Suprapubic skin (tissue), 4 donors: ENCODE measurements at regions not wholly inside any gene's neighbourhood (a gene's known extent, or its start where the extent isn't known, plus 50 kb on each side); places are given as distances from the start of the nearest gene placed in this dataset.

ENCODE experiments used
- DNase-seq, 2 donors: peaks; one replicate each; pipeline ENCODE4 v3.0.0-alpha.2; 2019; ENCODE audit warnings: low spot score in 2 of 2
- H3K27ac ChIP-seq: fragments of 200-600 bp; sonication (generic); one replicate; pipeline ENCODE4 v1.5.1; 2019
- H3K27me3 ChIP-seq: fragments of 200-600 bp; sonication (generic); one replicate; pipeline ENCODE4 v1.5.1; 2019
- H3K36me3 ChIP-seq: fragments of 200-600 bp; sonication (generic); one replicate; pipeline ENCODE4 v1.5.1; 2019
- H3K4me1 ChIP-seq: fragments of 200-600 bp; sonication (generic); one replicate; pipeline ENCODE4 v1.5.1; 2019
- H3K4me3 ChIP-seq: fragments of 200-600 bp; sonication (generic); one replicate; pipeline ENCODE4 v1.5.1; 2019; ENCODE audit warnings: mild to moderate bottlenecking
- H3K9me3 ChIP-seq: fragments of 200-600 bp; sonication (generic); one replicate; pipeline ENCODE4 v1.5.1; 2019
- CTCF ChIP-seq, 2 donors: fragments of 200-600 bp in 1 of 2; fragments of 450-650 bp in 1 of 2; sonication (generic) in 1 of 2; IDR thresholded peaks; one replicate each; pipeline ENCODE4 v1.5.1; 2016 to 2019; ENCODE audit warnings: antibody characterized with exemption in 2 of 2, mild to moderate bottlenecking in 1 of 2, moderate library complexity in 1 of 2
- EP300 ChIP-seq: sonication (generic); formaldehyde crosslinking; IDR thresholded peaks from one replicate; pipeline ENCODE4 v1.6.1; 2017; ENCODE audit warnings: antibody characterized with exemption
- POLR2A ChIP-seq, 2 donors: fragments of 450-650 bp; IDR thresholded peaks; one replicate each; pipeline ENCODE4 v1.6.1; 2017; ENCODE audit warnings: antibody characterized with exemption in 2 of 2, mild to moderate bottlenecking in 2 of 2, moderate library complexity in 2 of 2
- POLR2AphosphoS5 ChIP-seq, 3 donors: sonication (generic); formaldehyde crosslinking; IDR thresholded peaks; one replicate each; pipeline ENCODE4 v1.6.1; 2017; ENCODE audit warnings: antibody characterized with exemption in 3 of 3
- WGBS: methylation state at CpG from one replicate; pipeline ENCODE4 v1.1.5; 2018; 5-methylcytosine and 5-hydroxymethylcytosine counted together

DNA sequence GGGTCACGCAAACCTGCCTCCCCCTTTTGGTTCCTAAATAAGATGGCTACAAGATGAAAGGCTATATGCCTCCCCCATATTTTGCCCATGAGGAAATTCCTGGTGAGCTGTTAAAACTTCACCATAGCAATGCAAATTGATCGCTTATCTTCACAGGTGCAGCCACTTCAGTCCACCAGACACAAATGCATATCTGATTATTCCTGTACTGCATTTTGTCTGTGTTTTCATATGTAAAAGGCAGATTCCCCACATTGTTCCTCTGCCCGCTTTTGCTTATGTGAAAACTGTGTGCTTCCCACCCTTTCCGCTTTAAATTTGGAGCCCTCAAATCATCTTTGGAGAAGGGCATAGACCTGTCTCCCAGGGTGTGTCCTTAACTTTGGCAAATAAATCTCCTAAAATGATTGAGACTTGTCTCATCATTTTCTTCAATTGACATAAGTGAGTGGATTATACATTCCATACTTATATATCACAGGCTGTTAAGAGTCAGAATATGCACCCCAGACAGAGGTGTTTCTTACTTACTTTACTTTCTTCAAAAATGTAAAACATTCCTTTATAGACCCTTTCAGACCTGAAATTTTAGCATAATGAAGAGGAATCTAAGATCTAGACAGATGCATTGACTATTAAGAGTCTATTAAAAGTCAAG lies 116.4 kb downstream of the CASP12 start:
- H3K27ac ChIP-seq = no peak overlapping the region
- DNase-seq = no peak
- H3K4me3 ChIP-seq = no peak overlapping the region
- no peaks in the 10 kb centered on the region for H3K4me1 ChIP-seq
- no peaks in the 10 kb centered on the region for H3K36me3 ChIP-seq
- H3K27me3 ChIP-seq = no peaks in the 10 kb centered on the region
- H3K9me3 ChIP-seq = no peaks in the 10 kb centered on the region
- TF ChIP-seq EP300 (no peak), POLR2AphosphoS5 (IDR thresholded peaks at IDR 0.05) (no peak), POLR2A (IDR thresholded peaks at IDR 0.05) (no peak), CTCF (IDR thresholded peaks at IDR 0.05) (no peak)
- WGBS = 69% methylated on average over 4 of the region's 4 CpGs

GRCh38 chr11:104781037-104781436 lies 117.2 kb downstream of the CASP12 start:
- no peak overlapping the region for H3K4me3 ChIP-seq
- no peaks in the 10 kb centered on the region for H3K27me3 ChIP-seq
- H3K27ac ChIP-seq = no peak overlapping the region
- H3K36me3 ChIP-seq = no peaks in the 10 kb centered on the region
- TF ChIP-seq POLR2AphosphoS5 (IDR thresholded peaks at IDR 0.05) (no peak), EP300 (no peak), CTCF (IDR thresholded peaks at IDR 0.05) (no peak), POLR2A (IDR thresholded peaks at IDR 0.05) (no peak)
- no peaks in the 10 kb centered on the region for H3K4me1 ChIP-seq
- no peak for DNase-seq
- no peaks in the 10 kb centered on the region for H3K9me3 ChIP-seq
- 84% methylated on average over 1 of the region's 1 CpG for WGBS

GRCh38 chr11:104776501-104777170 lies 121.6 kb downstream of the CASP12 start:
- WGBS = 83% methylated on average over 3 of the region's 3 CpGs
- no peak for TF ChIP-seq POLR2AphosphoS5 (IDR thresholded peaks at IDR 0.05)
- TF ChIP-seq POLR2A (IDR thresholded peaks at IDR 0.05) = no peak
- TF ChIP-seq EP300 = no peak
- no peak for TF ChIP-seq CTCF (IDR thresholded peaks at IDR 0.05)
- Histone ChIP-seq H3K4me1 (peaks cover 15% of the 10 kb centered on the region), H3K9me3 (no peaks in the 10 kb centered on the region), H3K36me3 (no peaks in the 10 kb centered on the region), H3K4me3 (no peak overlapping the region), H3K27ac (peak overlapping the region; percentile 22), H3K27me3 (no peaks in the 10 kb centered on the region)
- no peak for DNase-seq

- Histone ChIP-seq H3K4me1 (peaks cover 15% of the 10 kb centered on the region), H3K27me3 (no peaks in the 10 kb centered on the region), H3K36me3 (no peaks in the 10 kb centered on the region), H3K4me3 (no peak overlapping the region), H3K9me3 (no peaks in the 10 kb centered on the region), H3K27ac (no peak overlapping the region)
- DNase-seq = no peak
- WGBS = 88% methylated on average over 2 of the region's 2 CpGs
- TF ChIP-seq POLR2A (IDR thresholded peaks at IDR 0.05) (no peak), EP300 (no peak), CTCF (IDR thresholded peaks at IDR 0.05) (no peak), POLR2AphosphoS5 (IDR thresholded peaks at IDR 0.05) (no peak)
Measured at GRCh38 chr11:104774578-104774977, 123.7 kb downstream of the CASP12 start.

- peak overlapping the region; percentile 63 for H3K27ac ChIP-seq
- H3K4me3 ChIP-seq = no peak overlapping the region
- H3K36me3 ChIP-seq = no peaks in the 10 kb centered on the region
- H3K27me3 ChIP-seq = no peaks in the 10 kb centered on the region
- DNase-seq = no peak
- no peaks in the 10 kb centered on the region for H3K9me3 ChIP-seq
- TF ChIP-seq EP300 (no peak), POLR2A (IDR thresholded peaks at IDR 0.05) (no peak), POLR2AphosphoS5 (IDR thresholded peaks at IDR 0.05) (peak in 1 of 3 donors; percentile 3), CTCF (IDR thresholded peaks at IDR 0.05) (no peak)
- 20% methylated on average over 6 of the region's 6 CpGs for WGBS
- peaks cover 15% of the 10 kb centered on the region for H3K4me1 ChIP-seq
Measured at GRCh38 chr11:104772806-104773241, 125.4 kb downstream of the CASP12 start.
